OCI-LY3 (cell line): ENCODE measurements at regions not wholly inside any gene's neighbourhood (a gene's known extent, or its start where the extent isn't known, plus 50 kb on each side); places are given as distances from the start of the nearest gene placed in this dataset.

ENCODE experiments used
- EZH2phosphoT487 ChIP-seq: fragments of 200-600 bp; shearing (Covaris generic); IDR thresholded peaks from 2 replicates; pipeline ENCODE4 v1.6.1; 2018; ENCODE audit warnings: antibody characterized with exemption, mixed run types, low read depth
- TF ChIP-seq, protein P1 (sequence below): fragments of 200-600, 300-600 bp; sonication (generic); IDR thresholded peaks from 2 replicates; pipeline ENCODE4 v1.5.1; 2014; ENCODE audit warnings: antibody characterized with exemption, low read length, low read depth

DNA sequence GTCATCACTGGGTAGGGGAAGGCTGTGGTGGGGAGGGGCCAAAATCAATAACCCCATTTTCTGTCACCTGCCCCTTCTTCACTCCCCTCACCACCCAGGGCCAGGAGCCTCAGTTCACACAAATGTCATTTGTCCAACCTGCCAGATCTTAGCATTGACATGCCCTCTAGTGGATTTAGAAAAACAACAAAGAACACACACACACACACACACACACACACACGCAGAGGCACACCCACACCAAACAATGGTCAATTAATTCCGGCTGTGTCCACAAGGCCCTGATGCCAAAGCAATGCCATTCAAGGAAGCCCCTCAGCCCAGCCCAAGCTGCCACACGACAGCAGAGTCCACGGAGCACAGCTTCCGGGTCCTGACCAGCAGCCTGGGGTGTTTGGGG, 68.4 kb downstream of the NOG start:
- no peak for TF ChIP-seq EZH2phosphoT487
- TF ChIP-seq, protein P1, sequence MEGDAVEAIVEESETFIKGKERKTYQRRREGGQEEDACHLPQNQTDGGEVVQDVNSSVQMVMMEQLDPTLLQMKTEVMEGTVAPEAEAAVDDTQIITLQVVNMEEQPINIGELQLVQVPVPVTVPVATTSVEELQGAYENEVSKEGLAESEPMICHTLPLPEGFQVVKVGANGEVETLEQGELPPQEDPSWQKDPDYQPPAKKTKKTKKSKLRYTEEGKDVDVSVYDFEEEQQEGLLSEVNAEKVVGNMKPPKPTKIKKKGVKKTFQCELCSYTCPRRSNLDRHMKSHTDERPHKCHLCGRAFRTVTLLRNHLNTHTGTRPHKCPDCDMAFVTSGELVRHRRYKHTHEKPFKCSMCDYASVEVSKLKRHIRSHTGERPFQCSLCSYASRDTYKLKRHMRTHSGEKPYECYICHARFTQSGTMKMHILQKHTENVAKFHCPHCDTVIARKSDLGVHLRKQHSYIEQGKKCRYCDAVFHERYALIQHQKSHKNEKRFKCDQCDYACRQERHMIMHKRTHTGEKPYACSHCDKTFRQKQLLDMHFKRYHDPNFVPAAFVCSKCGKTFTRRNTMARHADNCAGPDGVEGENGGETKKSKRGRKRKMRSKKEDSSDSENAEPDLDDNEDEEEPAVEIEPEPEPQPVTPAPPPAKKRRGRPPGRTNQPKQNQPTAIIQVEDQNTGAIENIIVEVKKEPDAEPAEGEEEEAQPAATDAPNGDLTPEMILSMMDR = no peak
